GM12892 (cell line): ENCODE measurements at regions not wholly inside any gene's neighbourhood (a gene's known extent, or its start where the extent isn't known, plus 50 kb on each side); places are given as distances from the start of the nearest gene placed in this dataset.

Source experiments
- DNase-seq: peaks from one replicate; pipeline ENCODE4 v3.0.0; 2011; ENCODE audit not compliant: insufficient read length
- FAIRE-seq: peaks from 2 replicates; lab custom pipeline; 2011; peaks lifted over from hg19 to GRCh38; lab: Jason Lieb, UNC
- POLR2A ChIP-seq: IDR thresholded peaks from 2 replicates; pipeline ENCODE4 v1.6.1; 2011; ENCODE audit warnings: low read depth, low read length, control low read depth
- POLR2AphosphoS5 ChIP-seq: IDR thresholded peaks from 2 replicates; pipeline ENCODE4 v1.6.1; 2011; ENCODE audit warnings: low read depth, low read length, control low read depth
- TAF1 ChIP-seq: IDR thresholded peaks from 2 replicates; pipeline ENCODE4 v1.6.1; 2011; ENCODE audit warnings: low read depth, mild to moderate bottlenecking, control low read depth, low read length, borderline replicate concordance

DNA sequence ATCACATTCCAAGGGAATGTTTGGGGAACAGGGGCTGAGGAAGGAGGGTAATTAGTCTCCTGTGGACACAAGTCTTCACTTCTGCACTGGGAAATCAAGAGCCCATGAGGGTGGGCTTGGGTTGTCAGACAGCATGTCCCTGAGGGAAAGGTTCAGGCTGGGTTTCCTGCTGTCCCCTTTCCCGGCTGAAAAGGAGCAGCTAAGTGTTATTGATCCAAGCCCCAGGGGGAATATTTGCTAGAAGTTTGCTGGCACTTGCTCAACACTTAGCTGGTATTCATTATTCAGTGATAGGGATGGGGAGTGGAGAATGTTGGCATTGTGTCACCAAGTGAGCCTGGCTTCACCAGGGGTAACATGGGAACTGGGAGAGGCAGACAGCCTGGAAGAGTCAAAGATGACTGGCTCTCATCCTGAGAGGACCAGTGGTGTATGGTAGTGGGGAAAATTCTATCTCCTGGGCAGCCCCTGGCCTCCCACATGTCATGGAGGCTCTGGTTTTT, 344.4 kb upstream of the PODXL start:
- DNase-seq, result no peak
- no peak for FAIRE-seq
- TF ChIP-seq POLR2A (no peak), TAF1 (no peak)

DNA sequence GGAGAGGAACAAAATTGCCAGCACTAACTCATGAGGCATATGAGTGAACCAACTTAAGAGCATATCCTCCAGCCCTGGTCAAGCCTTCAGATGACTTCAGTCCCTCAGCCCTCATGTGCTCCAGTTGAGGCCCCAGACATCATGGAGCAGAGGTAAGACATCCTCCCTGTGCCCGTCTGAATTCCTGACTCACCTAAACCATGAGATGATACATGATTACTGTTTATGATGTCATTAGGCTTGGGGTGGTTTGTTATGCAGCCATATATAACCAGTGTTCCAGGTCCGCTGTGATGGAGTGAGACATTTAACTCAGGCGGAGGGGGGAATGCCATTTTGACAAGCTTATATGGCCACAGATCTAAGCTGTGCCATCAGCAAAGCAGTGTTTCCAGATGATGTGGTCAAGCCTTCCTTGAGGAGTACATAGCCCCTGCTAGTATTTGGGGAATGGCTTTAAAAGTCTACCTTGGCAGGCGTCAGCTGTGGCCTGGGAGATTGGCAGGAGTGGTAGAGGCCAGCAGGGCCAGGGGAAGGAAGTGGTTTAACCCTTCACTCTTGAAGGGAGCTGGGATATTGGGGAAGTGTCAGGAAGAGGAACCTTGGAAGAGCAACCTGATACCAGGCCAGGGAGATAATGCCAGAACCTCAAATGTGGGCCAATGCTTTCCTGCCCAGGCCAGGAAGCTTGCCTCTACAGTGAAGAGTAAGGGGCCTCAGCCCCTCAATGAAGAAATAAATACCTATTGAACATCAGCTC, 343.0 kb upstream of the PODXL start:
- DNase-seq, result no peak
- TF ChIP-seq TAF1 (no peak), POLR2AphosphoS5 (no peak), POLR2A (no peak)
- FAIRE-seq, result no peak

DNA sequence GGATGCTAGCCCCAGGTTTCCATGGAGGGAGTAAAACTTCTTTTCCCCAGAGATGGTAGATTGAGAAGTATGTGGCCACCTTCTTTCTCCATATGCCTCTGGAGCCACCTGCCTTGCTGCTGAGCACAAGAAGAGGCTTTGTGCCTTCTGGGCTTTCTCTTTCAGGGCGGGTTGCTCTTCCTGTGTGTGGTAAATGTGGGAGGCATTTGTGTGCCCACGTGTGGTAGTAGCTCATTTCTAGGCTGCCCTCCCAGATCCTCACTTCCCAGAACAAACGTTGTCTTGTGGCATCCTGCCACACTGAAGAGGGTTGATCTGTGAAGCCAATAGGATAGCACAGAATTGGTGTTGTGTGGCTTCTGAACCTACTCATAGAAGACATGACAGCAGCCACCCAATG, 342.0 kb upstream of the PODXL start:
- no peak for TF ChIP-seq POLR2AphosphoS5
- TF ChIP-seq TAF1, result no peak
- TF ChIP-seq POLR2A, result no peak
- FAIRE-seq (no peak), DNase-seq (no peak)

DNA sequence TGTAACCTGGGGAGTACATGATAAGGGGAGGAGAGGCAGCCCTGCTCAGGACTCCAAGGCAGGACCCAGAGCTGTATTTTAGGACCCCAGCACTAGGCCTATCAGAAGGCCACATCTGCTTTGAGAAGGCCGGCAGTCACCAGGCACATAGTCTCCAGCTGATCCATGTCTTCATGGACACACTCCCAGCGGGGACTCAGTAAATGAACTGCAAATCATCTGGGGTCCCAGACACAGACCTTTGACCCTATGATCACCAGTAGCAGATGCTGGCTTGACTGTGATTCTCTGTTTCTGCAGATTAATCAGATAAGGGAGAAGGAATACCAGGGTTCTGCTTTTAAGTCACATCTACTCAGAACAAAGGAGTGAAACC, 341.4 kb upstream of the PODXL start:
- DNase-seq (no peak), FAIRE-seq (no peak)
- TF ChIP-seq POLR2AphosphoS5 (no peak), POLR2A (no peak), TAF1 (no peak)

DNA sequence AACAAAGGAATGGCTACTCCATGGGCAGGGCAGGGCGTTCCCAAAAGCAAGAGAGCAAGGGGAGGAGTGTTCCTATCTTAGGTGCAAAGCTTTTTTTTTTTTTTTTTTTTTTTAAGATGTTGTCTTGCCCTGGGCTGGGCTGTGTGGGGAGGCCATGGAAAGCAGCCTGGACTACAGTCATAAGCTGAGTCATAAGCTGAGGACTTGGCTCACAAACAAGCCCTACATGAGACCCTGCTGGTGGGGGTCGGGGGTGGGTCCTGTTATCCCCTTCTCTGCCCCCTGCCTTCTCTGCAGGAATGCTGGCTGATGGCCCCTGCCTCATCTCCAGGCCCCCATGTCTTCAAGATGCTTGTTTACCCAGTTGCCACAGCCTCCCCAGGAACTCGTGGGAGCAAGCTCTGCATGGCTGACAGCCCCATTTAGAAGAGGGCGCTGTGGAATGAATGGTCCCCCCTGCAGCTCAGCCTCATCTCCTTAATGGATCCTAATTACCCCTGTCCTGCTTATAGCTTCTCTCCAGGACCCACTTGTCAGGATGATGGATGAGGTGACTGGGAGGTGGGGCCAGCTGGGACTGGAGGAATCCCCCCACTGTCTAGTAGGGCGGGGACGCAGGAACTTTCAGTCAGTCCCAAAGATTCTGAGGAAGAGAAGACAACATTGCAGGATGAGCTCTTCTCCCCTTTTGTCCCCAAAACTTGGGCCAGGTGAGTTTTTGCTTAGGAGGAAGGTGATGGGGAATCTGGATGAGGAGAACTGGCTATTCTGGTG, 340.8 kb upstream of the PODXL start:
- TF ChIP-seq POLR2A, result no peak
- TF ChIP-seq TAF1, result no peak
- TF ChIP-seq POLR2AphosphoS5, result no peak
- FAIRE-seq (no peak), DNase-seq (no peak)

DNA sequence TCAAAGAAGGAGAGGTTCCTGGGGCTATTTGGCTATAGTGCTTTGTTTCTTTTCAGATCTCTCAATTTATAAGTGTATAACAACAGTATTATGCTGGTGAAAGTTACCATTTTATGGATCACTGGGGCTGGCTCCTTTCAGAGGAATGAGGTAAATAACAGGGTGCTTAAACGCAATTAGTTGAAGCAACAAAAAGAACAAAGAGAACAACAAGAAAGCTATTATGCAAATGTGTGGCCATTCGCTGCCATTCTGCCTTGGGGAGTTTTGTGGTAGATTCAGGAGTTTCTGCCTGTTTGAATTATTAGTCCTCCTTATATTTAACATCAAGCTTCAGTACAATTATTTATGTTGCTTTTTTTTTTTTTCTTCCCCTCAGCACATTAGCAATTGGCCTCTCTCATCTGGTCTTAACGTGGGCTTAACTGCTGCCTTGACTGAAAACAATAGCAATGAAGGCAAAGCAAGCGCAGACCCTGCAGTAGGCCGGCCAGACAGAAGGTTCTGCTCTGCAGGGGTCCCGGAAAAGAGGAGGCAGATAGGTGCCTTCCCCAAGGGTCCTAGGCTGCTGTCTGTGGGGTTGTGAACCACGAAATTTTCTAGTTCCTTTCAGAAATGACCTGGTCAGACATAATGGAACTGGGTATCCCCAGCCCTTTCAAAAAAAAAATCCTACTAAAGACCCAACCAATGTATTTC, 339.9 kb upstream of the PODXL start:
- FAIRE-seq (no peak), DNase-seq (no peak)
- TF ChIP-seq POLR2AphosphoS5, result no peak
- no peak for TF ChIP-seq POLR2A
- TF ChIP-seq TAF1, result no peak

DNA sequence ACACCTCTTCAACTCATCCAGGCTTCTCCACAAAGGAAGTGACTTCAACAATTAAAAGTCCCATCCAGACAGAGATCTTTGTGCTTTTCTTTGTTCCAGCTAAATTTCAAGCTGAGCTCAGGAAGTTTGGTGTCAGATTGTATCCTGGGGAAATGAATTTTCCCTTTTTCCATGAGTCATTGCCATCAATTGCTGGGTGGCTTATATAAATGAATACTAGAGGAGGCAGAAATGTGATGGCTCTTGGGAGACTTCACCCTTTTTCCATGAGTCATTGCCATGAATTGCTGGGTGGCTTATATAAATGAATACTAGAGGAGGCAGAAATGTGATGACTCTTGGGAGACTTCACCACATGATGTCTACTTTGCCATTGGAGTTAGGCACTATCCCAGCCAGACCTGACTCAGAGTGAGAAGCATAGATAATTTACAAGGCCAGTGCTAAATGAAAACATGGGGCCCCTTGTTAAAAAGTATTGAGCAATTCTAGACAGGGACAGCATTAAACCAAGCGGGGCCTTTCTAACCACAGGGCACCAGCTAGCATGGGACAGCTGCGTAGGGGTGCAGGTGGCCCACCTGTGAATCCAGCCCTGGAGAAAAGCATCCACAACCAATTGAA, 339.2 kb upstream of the PODXL start:
- DNase-seq (no peak), FAIRE-seq (no peak)
- TF ChIP-seq TAF1, result no peak
- TF ChIP-seq POLR2A, result no peak
- TF ChIP-seq POLR2AphosphoS5, result no peak

DNA sequence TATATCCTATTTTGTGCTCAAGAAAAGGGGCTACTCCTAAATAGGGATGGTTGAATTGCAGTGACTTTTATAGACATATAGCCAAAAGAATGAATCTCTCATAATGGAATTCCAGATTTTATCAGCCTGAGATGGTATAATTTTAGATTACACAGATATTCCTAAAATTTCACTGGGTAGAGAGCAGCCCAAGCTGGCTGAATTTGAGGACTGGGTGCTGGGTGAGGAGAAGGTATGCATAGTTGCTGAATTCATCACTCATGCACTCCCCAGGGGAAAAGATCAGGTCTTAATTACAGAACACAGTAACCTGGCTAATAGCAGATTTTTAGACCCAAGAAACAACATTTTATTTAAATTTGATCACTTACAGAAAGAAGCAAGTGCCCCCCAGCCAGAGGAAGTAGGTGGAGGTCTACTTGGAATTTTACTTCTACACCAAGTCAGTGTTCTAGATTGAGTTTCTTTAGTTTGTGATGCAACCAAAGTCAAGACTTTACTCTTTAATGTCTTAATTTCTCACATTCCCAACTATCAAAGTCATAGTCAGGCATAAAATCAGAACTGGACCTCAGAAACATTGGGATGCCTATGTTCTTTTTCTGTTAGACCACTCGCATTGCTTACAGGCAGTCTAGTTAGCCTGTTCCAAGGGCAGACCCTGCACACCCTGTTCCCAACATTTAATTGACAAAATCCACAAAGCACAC, 337.4 kb upstream of the PODXL start:
- FAIRE-seq, result no peak

DNA sequence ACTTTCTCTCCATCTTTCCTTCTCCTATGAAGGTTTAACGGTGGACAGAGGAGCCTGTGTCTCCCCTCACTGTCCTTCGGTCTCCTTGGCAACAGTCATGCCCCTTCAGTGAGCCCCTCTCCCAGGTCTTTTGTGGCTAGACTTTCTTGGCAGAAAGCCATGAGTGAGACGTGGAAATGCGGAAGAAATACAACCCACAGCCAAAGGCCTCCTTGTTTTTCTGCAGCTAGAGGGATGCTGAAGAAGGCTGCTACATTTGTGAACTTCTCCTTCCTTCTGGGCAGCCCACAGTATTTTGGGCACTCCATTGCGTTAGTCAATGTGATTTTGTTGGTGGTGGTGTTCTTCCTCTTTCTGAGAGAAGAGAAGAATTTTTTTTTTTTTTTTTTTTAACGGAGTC, 333.7 kb upstream of the PODXL start:
- no peak for DNase-seq
- FAIRE-seq, result no peak
- TF ChIP-seq POLR2AphosphoS5, result no peak
- TF ChIP-seq POLR2A, result no peak
- no peak for TF ChIP-seq TAF1

More for the DNA sequence above, 337.4 kb upstream of the PODXL start:
- TF ChIP-seq POLR2A, result no peak
- TF ChIP-seq TAF1, result no peak
- TF ChIP-seq POLR2AphosphoS5, result no peak
- no peak for DNase-seq

DNA sequence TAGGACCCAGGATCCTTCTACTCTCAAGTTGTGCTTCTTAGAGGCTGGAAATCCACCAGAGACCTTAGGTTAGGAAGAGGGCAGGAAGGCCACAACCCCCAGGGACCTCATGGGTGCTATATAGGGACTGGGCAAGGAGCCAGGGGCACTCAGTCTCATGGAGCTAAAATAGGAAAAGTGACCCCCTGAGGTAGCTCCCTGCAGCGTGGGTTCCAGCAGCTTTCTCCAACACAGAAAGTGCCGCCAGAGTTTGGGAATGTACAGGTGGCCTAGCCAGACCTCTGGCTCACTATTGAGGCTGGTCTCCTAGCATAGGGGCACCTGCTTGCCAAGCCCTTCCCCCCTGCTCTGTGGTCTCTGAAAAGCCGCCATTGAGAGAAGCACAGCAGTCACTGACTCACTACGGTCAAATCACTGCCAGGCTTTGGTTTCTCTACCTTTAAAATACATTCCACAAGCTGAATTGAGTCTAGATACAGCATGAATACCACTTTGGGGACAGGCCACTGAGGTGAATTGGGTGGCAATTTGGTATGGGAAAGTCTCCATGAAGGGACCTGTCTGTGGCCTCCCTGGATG, 333.2 kb upstream of the PODXL start:
- FAIRE-seq (no peak), DNase-seq (no peak)
- no peak for TF ChIP-seq POLR2AphosphoS5
- TF ChIP-seq TAF1, result no peak
- TF ChIP-seq POLR2A, result no peak

DNA sequence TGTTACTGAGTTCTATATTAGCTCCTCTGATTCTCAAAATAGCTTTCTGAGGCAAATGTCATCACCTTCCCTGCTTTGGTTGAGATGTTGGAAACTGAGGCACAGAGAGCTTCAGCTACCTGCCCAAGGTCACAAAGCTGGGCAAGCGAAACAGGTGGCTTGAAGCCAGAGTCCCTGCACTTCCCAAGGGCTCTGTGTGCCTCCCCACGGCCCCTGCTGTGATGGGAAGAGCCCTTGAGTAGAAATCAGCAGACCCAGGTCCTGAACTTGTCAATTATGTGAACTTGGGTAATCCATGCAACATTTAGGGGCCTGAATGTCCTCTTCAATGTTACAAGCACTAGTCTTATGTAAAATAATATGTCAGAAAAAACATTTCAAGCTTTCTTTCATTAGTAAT, 327.3 kb upstream of the PODXL start:
- no peak for TF ChIP-seq TAF1
- TF ChIP-seq POLR2AphosphoS5, result no peak
- no peak for TF ChIP-seq POLR2A
- FAIRE-seq, result no peak
- no peak for DNase-seq
